GM12865 (cell line): ENCODE measurements at regions not wholly inside any gene's neighbourhood (a gene's known extent, or its start where the extent isn't known, plus 50 kb on each side); places are given as distances from the start of the nearest gene placed in this dataset.

Source experiments
- DNase-seq: peaks from one replicate; pipeline ENCODE4 v3.0.0; 2010; ENCODE audit warnings: low read depth
- H3K4me3 ChIP-seq: 2 replicates; pipeline ENCODE4 v1.5.1; 2011; ENCODE audit warnings: mild to moderate bottlenecking, low read depth, low read length, control low read depth
- CTCF ChIP-seq: IDR thresholded peaks from 2 replicates; pipeline ENCODE4 v1.5.1; 2011; ENCODE audit warnings: low read length, control low read depth, low read depth, inconsistent platforms; ENCODE audit not compliant: insufficient read depth; ENCODE audit errors: missing control alignments

DNA sequence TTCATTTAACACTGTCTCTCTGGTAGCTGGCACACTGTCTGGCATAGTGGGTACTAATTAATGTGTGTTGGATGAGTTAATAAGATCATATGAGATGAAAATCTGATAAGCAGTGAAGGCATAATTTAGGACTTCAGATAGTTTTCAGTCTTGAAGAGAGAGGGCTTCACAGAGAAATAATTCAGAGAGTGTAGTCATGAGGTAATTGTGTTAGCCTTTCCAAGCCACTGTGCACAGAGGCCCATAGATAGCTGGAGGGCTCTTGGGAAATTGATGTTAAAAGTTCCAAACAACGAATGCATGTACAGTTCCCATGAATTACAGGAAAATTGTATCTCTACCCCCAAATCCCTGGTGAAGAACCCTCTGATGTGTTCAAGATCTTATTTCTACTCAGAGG is 133.8 kb upstream of the HMGA2 start:
- H3K4me3 ChIP-seq: no peak overlapping the region
- no peak for TF ChIP-seq CTCF
- no peak for DNase-seq

DNA sequence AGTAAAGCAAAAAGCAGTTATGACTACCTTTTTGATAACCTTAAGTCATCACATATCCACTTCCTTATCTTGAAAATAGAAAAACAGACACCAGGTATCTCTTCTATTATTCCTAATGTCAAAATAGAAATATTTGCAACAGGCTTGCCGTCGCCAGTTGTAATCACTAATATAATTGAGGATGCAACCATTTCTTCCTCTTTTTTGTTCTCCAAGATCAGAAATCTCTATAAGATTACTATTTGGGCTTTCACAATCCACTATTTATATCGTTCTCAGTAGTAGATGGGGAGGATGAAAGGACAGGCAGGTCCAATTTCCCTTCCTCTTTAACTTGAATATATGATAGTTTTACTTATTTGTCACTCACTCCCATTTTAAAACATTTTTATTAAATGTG is 130.2 kb upstream of the HMGA2 start:
- no peak overlapping the region for H3K4me3 ChIP-seq
- TF ChIP-seq CTCF: no peak
- no peak for DNase-seq

DNA sequence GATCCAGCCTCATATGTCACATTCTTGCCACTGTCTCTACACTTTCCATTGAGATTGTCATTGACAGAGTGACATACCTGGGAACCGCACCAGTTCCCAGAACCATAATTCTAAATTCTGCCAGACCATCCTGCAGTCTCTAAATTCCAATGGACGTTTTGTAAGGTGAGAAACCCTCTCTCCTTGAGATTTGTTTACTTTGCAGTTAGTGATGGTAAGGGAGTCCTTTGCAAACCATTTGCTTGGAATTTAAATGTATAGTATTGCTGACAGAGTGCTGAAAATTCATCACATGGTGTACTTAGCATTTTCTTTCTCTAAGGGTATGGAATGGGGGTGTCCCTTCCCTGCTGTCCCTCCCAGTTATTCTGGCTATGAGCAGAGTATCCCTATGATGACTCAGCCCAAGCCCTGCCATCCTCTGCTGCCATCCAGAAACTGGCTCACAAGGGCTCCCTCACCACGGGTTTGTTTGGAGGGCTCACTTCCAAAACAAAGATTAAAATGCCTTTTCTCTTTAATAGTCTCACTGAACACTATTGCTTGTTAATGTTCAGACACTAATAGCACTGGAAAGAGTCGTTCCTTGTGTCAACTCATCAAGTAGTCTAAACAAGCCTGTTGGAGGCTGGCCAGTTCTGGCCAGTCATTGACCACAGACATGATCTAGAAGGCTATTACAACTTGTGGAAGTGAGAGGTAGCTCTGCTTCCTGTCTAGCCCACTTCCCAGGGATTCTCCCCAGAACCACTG is 129.0 kb upstream of the HMGA2 start:
- no peak overlapping the region for H3K4me3 ChIP-seq
- peak; percentile 8 for DNase-seq
- no peak for TF ChIP-seq CTCF

DNA sequence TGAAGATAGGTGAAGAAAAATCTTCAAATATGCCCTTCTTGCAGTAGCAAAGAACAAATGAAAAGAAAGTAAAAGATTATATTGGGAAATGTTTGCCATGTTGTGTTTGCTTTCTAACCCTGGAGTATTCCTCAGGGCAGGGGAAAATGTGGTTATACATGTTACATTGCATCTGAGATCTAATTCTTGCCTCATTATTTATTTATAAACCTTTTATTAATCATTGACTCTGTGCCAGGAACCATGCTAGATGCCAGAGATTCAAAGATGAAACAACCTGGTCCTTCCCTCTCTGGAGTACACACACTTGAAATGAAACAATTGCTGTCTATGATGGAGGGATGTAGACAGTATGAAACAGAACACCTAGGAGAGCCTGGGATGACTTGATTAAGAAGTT is 128.1 kb upstream of the HMGA2 start:
- no peak for TF ChIP-seq CTCF
- DNase-seq: no peak
- no peak overlapping the region for H3K4me3 ChIP-seq

DNA sequence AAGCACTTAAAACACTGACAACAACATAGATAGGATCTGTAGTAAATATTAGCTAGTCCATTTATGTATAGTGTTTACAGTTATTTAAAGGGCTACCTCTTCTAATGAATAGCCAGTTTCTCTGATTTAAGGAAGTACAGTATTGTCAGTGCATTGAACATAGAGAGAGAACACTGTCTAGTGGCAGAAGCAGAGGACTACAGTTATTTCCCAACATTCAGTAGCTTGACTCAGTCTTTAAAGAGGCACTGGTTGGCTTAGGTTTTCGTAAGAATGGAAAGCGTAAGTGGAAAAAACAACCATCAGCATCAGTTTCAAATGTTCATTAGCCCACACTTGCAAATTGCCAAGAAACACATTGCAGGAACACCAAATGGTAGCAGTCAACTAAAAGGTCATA is 125.0 kb upstream of the HMGA2 start:
- no peak for TF ChIP-seq CTCF
- DNase-seq: no peak
- H3K4me3 ChIP-seq: no peak overlapping the region

DNA sequence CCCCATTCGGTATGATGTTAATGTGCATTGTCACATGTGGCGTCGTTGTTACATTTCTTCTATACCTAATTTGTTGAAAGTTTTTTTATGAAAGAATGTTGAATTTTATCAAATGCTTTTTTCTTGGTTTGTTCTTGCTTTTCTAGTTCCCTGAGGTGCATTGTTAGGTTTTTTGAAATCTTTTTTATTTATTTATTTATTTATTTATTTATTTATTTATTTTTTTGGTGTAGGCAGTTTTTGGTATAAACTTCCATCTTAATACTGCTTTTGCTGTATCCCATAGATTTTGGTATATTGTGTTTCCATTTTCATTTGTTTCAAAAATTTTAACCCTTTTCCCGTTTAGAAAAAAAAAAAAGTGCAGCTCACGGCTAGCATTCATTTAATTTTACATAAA is 121.1 kb upstream of the HMGA2 start:
- no peak for TF ChIP-seq CTCF
- no peak overlapping the region for H3K4me3 ChIP-seq
- DNase-seq: no peak

DNA sequence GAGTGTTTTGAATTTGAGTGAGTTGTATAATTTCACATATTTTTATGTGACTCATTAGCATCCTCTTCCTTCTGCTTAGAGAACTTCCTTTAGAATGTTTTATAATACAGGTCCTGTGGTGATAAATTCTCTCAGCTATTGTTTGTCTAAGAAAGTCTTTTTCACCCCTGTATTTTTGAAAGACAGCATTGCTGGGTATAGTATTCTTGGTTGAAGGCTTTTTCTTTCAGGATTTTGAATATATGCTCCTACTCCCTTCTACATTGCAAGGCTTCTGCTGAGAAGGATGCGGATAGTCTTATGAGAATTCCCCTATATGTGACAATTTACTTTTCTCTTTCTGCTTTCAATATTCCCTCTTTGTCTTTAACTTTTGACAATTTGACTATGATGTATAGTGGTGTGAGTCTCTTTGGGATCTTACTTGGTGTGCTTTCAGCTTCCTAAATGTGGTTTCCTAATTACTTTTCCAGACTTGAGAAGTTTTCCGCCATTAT is 118.9 kb upstream of the HMGA2 start:
- no peak for TF ChIP-seq CTCF
- no peak overlapping the region for H3K4me3 ChIP-seq
- no peak for DNase-seq
